Medulla oblongata (tissue), 1 donor: ENCODE measurements at regions not wholly inside any gene's neighbourhood (a gene's known extent, or its start where the extent isn't known, plus 50 kb on each side); places are given as distances from the start of the nearest gene placed in this dataset.

ENCODE experiments used
- DNase-seq: peaks from one replicate; pipeline ENCODE4 v3.0.0-alpha.2; 2015; ENCODE audit errors: extremely low spot score

- DNase-seq: no peak
These were observed 323.4 kb upstream of the SEMA3D start for GRCh38 chr7:85510287-85510686.

DNA sequence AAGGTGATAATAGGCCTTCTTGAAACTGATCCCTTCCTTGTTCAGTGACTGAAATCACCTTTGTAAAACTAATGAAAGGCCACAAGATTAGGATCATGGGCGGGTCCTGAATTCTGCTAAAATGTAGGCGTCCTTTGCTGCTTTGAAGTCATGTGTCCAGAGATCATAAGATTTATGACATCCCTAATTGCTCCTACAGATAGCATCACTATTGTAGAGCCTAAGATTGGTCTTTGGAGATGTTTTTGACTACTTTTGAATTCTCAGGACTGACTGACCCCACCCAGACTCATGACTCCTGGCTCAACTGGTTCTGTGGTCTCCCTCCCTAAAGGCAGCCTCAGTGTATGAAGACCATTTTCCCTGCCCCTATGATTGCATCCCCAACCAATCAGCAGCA is 322.6 kb upstream of the SEMA3D start:
- no peak for DNase-seq

GRCh38 chr7:85508642-85509410 is 322.0 kb upstream of the SEMA3D start:
- no peak for DNase-seq

GRCh38 chr7:85498031-85498430 is 311.2 kb upstream of the SEMA3D start:
- no peak for DNase-seq

GRCh38 chr7:85489498-85489897 is 302.6 kb upstream of the SEMA3D start:
- no peak for DNase-seq

DNA sequence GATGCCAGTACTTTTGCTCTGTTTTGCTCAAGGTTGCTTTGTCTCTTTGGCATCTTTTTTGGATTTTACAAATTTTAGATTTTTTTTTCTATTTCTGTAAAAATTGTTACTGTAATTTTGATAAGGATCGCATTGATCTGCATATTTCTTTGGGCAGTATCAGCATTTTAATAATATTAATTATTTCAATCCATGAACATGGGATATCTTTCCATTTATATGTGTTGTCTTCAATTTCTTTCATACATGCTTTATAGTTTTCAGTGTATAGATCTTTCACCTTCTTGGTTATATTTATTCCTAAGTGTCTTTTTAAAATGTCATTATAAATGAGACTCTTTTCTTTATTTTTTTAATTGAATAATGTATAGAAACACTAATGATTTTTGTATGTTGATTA is 301.6 kb upstream of the SEMA3D start:
- no peak for DNase-seq

- DNase-seq: no peak
These were observed 296.3 kb upstream of the SEMA3D start for GRCh38 chr7:85483177-85483576.

DNA sequence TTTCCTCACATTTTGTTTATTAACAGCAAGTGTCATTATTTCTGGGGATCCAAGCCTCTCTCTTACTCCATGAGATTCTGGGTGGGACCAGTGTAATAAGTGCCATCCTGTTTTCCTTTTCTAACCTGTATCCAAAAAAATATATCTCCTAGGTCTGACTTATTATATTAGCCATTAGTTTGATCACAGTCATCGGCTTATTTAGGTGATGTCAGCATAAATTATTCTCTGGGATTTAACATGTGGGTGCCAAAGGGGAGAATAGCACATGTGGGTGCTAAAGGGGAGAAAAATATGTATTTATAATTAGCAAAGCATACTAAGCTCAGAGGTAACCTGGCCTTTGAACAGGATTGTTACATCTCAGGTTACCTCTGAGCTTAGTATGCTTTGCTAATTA is 293.8 kb upstream of the SEMA3D start:
- DNase-seq: no peak

DNA sequence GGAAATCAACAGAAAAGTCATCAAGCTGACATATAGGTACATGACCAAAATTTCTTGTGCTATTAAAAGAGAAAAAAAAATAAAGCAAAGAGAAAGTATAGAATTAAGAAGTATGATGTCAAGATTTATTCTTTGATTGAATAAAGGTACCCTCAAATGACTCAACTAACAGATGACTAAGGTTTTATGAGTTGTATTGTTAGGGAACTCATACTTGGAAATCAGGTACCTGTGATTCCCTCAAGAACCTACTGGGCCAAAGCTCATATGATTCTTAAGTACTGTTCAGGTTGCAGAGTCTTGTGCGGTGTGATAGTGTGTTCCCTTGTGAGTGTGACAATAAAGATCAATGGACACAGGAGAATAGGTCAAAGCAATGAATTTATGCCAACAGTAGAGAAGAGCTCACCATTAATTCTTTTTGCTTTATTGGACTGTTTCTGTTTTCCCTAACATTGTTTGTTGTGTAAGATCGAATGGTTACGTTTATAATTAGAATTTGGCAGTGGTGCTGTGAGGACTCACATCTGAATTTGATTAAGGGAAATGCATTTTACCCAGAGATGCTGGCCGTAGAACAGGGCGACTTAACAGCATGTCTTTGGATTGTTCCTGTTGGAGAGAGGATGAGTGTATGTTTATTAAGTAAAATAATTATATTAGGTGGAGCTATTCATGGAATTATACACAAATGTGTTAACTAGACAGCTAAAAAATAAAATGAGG is 293.2 kb upstream of the SEMA3D start:
- no peak for DNase-seq

GRCh38 chr7:85478530-85478929 is 291.7 kb upstream of the SEMA3D start:
- no peak for DNase-seq

DNA sequence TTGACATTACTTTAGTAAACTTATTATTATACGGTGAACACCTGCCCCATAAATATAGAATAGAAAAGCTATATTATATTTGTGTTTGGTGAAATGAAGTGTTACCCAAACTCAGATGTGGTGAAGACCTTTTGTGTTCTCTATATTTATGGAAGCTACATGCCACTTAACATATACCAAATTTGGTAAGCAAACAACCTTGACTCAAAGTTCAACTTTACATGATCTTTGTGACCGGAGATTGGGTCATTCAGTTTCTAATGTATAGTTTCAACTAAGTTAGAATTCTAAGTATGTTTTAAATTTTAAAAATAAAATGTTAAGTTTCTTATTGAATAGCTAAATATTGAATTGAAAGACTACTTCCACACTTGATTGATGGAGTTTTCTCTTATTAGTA is 288.6 kb upstream of the SEMA3D start:
- no peak for DNase-seq

GRCh38 chr7:85475071-85475470 is 288.2 kb upstream of the SEMA3D start:
- no peak for DNase-seq

- no peak for DNase-seq
These were observed 287.4 kb upstream of the SEMA3D start for GRCh38 chr7:85474234-85474633.

- DNase-seq: peak; percentile 5
These were observed 284.9 kb upstream of the SEMA3D start for GRCh38 chr7:85471740-85472139.

GRCh38 chr7:85471307-85471706 is 284.5 kb upstream of the SEMA3D start:
- no peak for DNase-seq

- no peak for DNase-seq
These were observed 282.7 kb upstream of the SEMA3D start for GRCh38 chr7:85469446-85470010.

DNA sequence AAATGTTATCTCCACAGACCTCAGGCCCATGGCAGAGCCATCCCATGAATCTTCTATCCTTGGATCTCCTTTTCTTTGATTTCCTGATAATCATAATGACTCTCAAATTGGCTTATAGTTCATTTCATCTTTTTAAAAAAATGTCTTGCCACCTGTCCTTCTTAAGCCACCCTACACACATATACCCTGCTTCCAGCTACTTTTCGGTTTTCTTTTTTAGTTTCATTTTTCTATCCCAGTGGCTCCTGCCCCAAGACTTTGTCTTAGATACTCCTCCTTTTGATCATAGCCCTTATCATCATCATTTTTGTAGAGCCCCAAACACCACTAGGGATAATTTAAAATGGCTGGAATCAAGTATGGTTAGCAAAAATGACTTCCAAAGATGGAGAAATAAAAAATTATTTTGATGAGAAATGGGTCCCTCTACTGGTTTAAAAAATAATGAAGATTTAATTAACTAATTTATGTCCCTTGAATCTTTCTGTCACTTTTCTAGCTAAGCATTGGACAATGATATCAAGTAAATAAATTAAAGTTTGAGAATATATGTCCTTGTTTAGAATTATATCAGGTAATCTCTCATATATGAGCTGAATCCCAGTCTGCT is 277.3 kb upstream of the SEMA3D start:
- peak; percentile 4 for DNase-seq

- no peak for DNase-seq
These were observed 275.8 kb upstream of the SEMA3D start for GRCh38 chr7:85462671-85463070.

DNA sequence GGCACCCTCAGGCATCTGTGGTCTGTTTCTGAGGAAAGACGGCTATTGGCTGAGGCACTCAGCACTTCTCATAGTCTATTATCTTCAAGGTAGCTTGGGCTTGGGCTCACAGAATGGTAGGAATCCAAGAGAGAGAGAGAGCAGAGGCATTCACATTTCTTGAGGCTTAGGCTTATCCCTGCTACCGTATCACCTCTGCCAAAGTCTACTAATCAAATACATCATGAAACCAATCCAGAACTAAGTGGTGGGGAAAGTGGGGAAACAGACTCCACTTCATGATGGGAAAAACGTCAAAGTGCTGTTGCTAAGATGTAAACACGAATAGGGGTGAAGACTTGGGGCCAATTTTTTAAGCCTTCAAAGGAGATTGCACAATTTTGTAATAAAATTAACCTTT is 271.1 kb upstream of the SEMA3D start:
- no peak for DNase-seq

DNA sequence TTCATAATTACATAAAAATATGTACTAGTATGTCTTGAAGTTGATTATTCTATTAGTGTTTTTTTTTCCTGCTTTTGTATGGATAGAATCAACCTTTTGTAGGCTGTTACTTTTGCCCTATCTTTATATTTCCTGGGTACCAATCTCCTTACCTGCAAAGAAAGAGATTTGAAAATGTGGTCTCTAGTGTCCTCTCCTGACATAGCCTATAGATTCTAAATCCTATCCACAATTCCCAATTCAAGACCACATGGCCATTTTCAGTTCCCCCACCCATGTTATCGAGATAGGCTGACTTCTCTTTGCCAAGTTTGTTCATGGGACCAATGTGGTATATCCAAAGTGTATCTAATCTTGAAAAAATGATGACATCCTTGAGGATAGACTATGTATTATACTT is 269.4 kb upstream of the SEMA3D start:
- no peak for DNase-seq

- no peak for DNase-seq
These were observed 268.0 kb upstream of the SEMA3D start for GRCh38 chr7:85454904-85455303.

GRCh38 chr7:85452674-85453073 is 265.8 kb upstream of the SEMA3D start:
- no peak for DNase-seq

DNA sequence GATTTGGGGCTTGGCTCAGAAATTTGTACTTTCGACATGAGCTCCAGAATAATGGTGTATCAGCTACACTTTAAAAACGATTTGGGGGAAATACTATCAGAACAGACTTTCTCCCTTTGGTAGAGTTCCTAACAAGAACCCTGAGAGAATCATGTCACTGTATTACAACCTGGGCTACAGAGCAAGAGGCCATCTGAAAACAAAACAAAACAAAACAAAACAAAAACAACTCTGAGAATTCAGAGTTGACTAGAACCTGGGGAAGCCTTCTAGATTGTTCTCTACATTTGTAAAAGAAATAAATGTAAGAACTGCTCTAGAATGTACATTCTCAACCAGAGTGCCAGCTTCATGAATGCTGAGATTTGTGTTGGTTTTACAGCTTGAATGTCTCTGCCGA is 262.6 kb upstream of the SEMA3D start:
- no peak for DNase-seq
